GM19193 (cell line): ENCODE measurements at regions not wholly inside any gene's neighbourhood (a gene's known extent, or its start where the extent isn't known, plus 50 kb on each side); places are given as distances from the start of the nearest gene placed in this dataset.

Experiments
- POLR2A ChIP-seq: IDR thresholded peaks from 4 replicates; pipeline ENCODE4 v1.6.1; 2011; ENCODE audit not compliant: insufficient read depth, insufficient read length; ENCODE audit errors: extremely low read depth

GRCh38 chrX:39018541-39018940 lies 217.3 kb downstream of the MID1IP1 start:
- TF ChIP-seq POLR2A = no peak

- no peak for TF ChIP-seq POLR2A
Observed at GRCh38 chrX:39019056-39019455, 217.8 kb downstream of the MID1IP1 start.

GRCh38 chrX:39020051-39020669 lies 218.9 kb downstream of the MID1IP1 start:
- no peak for TF ChIP-seq POLR2A

- TF ChIP-seq POLR2A = no peak
Observed at GRCh38 chrX:39022106-39022505, 220.8 kb downstream of the MID1IP1 start.

- no peak for TF ChIP-seq POLR2A
Observed at GRCh38 chrX:39029221-39029620, 228.0 kb downstream of the MID1IP1 start.

- TF ChIP-seq POLR2A = no peak
Observed at GRCh38 chrX:39030636-39031035, 229.4 kb downstream of the MID1IP1 start.

GRCh38 chrX:39039890-39040289 lies 238.6 kb downstream of the MID1IP1 start:
- no peak for TF ChIP-seq POLR2A

- no peak for TF ChIP-seq POLR2A
Observed at GRCh38 chrX:39043838-39044550, 242.7 kb downstream of the MID1IP1 start.

- TF ChIP-seq POLR2A = no peak
Observed at GRCh38 chrX:39047174-39047573, 245.9 kb downstream of the MID1IP1 start.

- no peak for TF ChIP-seq POLR2A
Observed at GRCh38 chrX:39049975-39050374, 248.7 kb downstream of the MID1IP1 start.

GRCh38 chrX:39050427-39050826 lies 249.2 kb downstream of the MID1IP1 start:
- no peak for TF ChIP-seq POLR2A

GRCh38 chrX:39052751-39053150 lies 251.5 kb downstream of the MID1IP1 start:
- no peak for TF ChIP-seq POLR2A

- TF ChIP-seq POLR2A = no peak
Observed at GRCh38 chrX:39058724-39059123, 257.5 kb downstream of the MID1IP1 start.

- TF ChIP-seq POLR2A = no peak
Observed at GRCh38 chrX:39059866-39060265, 258.6 kb downstream of the MID1IP1 start.

GRCh38 chrX:39063037-39063436 lies 261.8 kb downstream of the MID1IP1 start:
- no peak for TF ChIP-seq POLR2A

GRCh38 chrX:39063702-39064101 lies 262.4 kb downstream of the MID1IP1 start:
- no peak for TF ChIP-seq POLR2A
